ENCODE measurements at regions not wholly inside any gene's neighbourhood (a gene's known extent, or its start where the extent isn't known, plus 50 kb on each side); places are given as distances from the start of the nearest gene placed in this dataset.
A peak's percentile ranks its signal among the peaks of the same experiment; 100 is the strongest.

DNA sequence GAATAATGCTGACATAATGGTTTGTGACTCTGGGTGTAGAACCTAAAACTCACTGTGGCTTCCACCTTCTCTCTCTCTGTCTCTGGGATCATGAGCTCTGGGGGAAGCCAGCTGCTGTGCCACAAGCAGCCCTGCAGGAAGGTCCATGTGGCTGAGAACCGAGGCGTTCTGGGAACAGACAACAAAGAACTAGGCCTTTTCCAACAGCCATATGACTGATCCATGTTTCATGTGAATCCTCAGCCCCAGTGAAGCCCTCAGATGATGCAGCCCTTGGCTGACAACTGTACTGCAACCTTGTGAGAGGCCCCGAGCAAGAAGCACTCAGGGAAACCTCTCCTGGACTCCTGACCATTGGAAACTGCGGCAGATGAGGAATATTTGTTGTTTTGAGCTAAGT is 56.6 kb downstream of the HLA-G start:
- no peak for DNase-seq

GRCh38 chr6:29886701-29887100 is 55.6 kb upstream of the HLA-A start:
- DNase-seq = no peak

DNA sequence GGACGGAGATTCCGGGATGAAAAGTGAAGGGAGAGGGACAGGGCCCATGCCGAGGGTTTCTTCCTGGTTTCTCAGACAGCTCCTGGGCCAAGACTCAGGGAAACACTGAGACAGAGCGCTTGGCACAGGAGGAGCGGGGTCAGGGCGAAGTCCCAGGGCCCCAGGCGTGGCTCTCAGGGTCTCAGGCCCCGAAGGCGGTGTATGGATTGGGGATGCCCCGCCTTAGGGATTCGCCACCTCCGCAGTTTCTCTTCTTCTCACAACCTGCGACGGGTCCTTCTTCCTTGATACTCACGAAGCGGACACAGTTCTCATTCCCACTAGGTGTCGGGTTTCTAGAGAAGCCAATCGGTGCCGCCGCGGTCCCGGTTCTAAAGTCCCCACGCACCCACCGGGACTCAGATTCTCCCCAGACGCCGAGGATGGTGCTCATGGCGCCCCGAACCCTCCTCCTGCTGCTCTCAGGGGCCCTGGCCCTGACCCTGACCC is 55.0 kb upstream of the HLA-A start:
- peak; percentile 12 for DNase-seq

- peak; percentile 82 for DNase-seq
These were observed 54.2 kb upstream of the HLA-A start for GRCh38 chr6:29887819-29888776.

Measured in activated CD4-positive, alpha-beta T cell treated with anti-CD3 and anti-CD28 coated beads for 48 hours (primary cell).